ENCODE measurements at regions not wholly inside any gene's neighbourhood (a gene's known extent, or its start where the extent isn't known, plus 50 kb on each side); places are given as distances from the start of the nearest gene placed in this dataset.

GRCh38 chr15:70362886-70363285 lies 265.2 kb upstream of the TLE3 start:
- H3K9me3 ChIP-seq (ENCODE audit: low read length): no peaks in the 10 kb centered on the region
- H3F3A ChIP-seq (ENCODE audit: insufficient read depth, low read length, poor library complexity, severe bottlenecking): no peaks in the 10 kb centered on the region
- H3K27ac ChIP-seq (ENCODE audit: low read length): no peak overlapping the region
- no peaks in the 10 kb centered on the region for H3K9me2 ChIP-seq (ENCODE audit: insufficient read depth, low read length)
- no peaks in the 10 kb centered on the region for H3K79me2 ChIP-seq (replicated peaks; ENCODE audit: insufficient read depth, low read length)
- no peak overlapping the region for H3K9ac ChIP-seq (ENCODE audit: low read length)
- no peaks in the 10 kb centered on the region for H3K36me3 ChIP-seq (ENCODE audit: insufficient read depth, low read length)
- H4K20me1 ChIP-seq (ENCODE audit: insufficient read depth): no peaks in the 10 kb centered on the region
- TF ChIP-seq POLR2AphosphoS5 (IDR thresholded peaks at IDR 0.05): no peak
- no peak for TF ChIP-seq REST (IDR thresholded peaks at IDR 0.05; ENCODE audit: borderline replicate concordance)
- TF ChIP-seq EP300 (conservative IDR thresholded peaks at IDR 0.05; ENCODE audit: poor library complexity, severe bottlenecking): no peak
- no peak for TF ChIP-seq RAD21 (conservative IDR thresholded peaks at IDR 0.05)
- TF ChIP-seq SMC3 (conservative IDR thresholded peaks at IDR 0.05; ENCODE audit: poor library complexity): no peak
- TF ChIP-seq MXI1 (conservative IDR thresholded peaks at IDR 0.05; ENCODE audit: poor library complexity, severe bottlenecking): no peak
- no peak for TF ChIP-seq TAF1 (IDR thresholded peaks at IDR 0.05; ENCODE audit: low read depth)
- TF ChIP-seq EZH2 (IDR thresholded peaks at IDR 0.05; ENCODE audit: borderline replicate concordance, insufficient read depth, low read length, poor library complexity, severe bottlenecking): no peak
- TF ChIP-seq, protein P1, sequence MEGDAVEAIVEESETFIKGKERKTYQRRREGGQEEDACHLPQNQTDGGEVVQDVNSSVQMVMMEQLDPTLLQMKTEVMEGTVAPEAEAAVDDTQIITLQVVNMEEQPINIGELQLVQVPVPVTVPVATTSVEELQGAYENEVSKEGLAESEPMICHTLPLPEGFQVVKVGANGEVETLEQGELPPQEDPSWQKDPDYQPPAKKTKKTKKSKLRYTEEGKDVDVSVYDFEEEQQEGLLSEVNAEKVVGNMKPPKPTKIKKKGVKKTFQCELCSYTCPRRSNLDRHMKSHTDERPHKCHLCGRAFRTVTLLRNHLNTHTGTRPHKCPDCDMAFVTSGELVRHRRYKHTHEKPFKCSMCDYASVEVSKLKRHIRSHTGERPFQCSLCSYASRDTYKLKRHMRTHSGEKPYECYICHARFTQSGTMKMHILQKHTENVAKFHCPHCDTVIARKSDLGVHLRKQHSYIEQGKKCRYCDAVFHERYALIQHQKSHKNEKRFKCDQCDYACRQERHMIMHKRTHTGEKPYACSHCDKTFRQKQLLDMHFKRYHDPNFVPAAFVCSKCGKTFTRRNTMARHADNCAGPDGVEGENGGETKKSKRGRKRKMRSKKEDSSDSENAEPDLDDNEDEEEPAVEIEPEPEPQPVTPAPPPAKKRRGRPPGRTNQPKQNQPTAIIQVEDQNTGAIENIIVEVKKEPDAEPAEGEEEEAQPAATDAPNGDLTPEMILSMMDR (IDR thresholded peaks at IDR 0.05; ENCODE audit: poor library complexity, severe bottlenecking): no peak
- no peak overlapping the region for H2AFZ ChIP-seq (ENCODE audit: low read depth, low read length)
- no peaks in the 10 kb centered on the region for H3K27me3 ChIP-seq (ENCODE audit: insufficient read depth, low read depth, low read length)
- H3K4me2 ChIP-seq (ENCODE audit: low read length): no peak overlapping the region
- no peak overlapping the region for H3K4me3 ChIP-seq (ENCODE audit: low read length)

DNA sequence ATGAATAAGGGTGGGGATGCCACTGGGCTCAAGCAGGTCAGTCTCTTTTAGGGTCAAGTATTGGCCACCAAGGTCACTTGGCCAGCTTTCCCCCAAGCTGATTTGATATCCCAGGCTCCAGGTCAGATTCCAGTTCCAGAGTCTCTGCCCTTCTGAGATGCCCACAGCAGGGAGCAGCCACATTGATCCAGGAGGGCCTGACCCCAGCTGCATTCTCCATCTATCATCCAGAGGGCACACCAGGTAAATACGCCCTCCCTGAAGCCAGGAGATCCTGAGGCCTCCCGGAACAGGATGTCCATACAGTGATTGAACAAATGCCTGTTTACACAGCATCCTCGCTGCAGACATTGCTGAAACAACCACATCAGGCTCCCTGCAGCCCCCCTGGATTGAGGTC lies 264.6 kb upstream of the TLE3 start:
- Histone ChIP-seq H3F3A (ENCODE audit: insufficient read depth, low read length, poor library complexity, severe bottlenecking) (no peaks in the 10 kb centered on the region), H3K79me2 (replicated peaks; ENCODE audit: insufficient read depth, low read length) (no peaks in the 10 kb centered on the region), H3K27me3 (ENCODE audit: insufficient read depth, low read depth, low read length) (no peaks in the 10 kb centered on the region), H3K9ac (ENCODE audit: low read length) (no peak overlapping the region), H3K4me2 (ENCODE audit: low read length) (no peak overlapping the region), H3K4me3 (ENCODE audit: low read length) (no peak overlapping the region), H3K9me3 (ENCODE audit: low read length) (no peaks in the 10 kb centered on the region), H4K20me1 (ENCODE audit: insufficient read depth) (no peaks in the 10 kb centered on the region), H3K9me2 (ENCODE audit: insufficient read depth, low read length) (no peaks in the 10 kb centered on the region), H2AFZ (ENCODE audit: low read depth, low read length) (no peak overlapping the region), H3K36me3 (ENCODE audit: insufficient read depth, low read length) (no peaks in the 10 kb centered on the region), H3K27ac (ENCODE audit: low read length) (no peak overlapping the region)
- TF ChIP-seq TAF1 (IDR thresholded peaks at IDR 0.05; ENCODE audit: low read depth) (no peak), RAD21 (conservative IDR thresholded peaks at IDR 0.05) (no peak), REST (IDR thresholded peaks at IDR 0.05; ENCODE audit: borderline replicate concordance) (no peak)
- TF ChIP-seq, protein P1 (IDR thresholded peaks at IDR 0.05; ENCODE audit: poor library complexity, severe bottlenecking): no peak

All from neural cell (in vitro differentiated cells).